ENCODE measurements at regions not wholly inside any gene's neighbourhood (a gene's known extent, or its start where the extent isn't known, plus 50 kb on each side); places are given as distances from the start of the nearest gene placed in this dataset.

GRCh38 chr4:124337874-124338273, 374.7 kb downstream of the ANKRD50 start:
- Histone ChIP-seq H3K36me3 (ENCODE audit: control insufficient read depth, insufficient read depth, low read length) (no peaks in the 10 kb centered on the region), H3K27ac (ENCODE audit: low read depth, low read length, severe bottlenecking) (no peak overlapping the region), H3K4me1 (ENCODE audit: control insufficient read depth, insufficient read depth, low read length, poor library complexity, severe bottlenecking) (no peaks in the 10 kb centered on the region), H3K4me3 (ENCODE audit: extremely low read depth, insufficient read depth, low read length, poor library complexity, severe bottlenecking) (no peak overlapping the region), H3K9me3 (ENCODE audit: control insufficient read depth, low read length) (no peaks in the 10 kb centered on the region)
- 83 to 89% methylated on average over 2 to 3 of the region's 3 CpGs for WGBS, 2 experiments (ENCODE audit: insufficient coverage in 2 of 2)

GRCh38 chr4:124343661-124344171, 368.8 kb downstream of the ANKRD50 start:
- H3K4me1 ChIP-seq (ENCODE audit: control insufficient read depth, insufficient read depth, low read length, poor library complexity, severe bottlenecking) = no peaks in the 10 kb centered on the region
- no peaks in the 10 kb centered on the region for H3K9me3 ChIP-seq (ENCODE audit: control insufficient read depth, low read length)
- H3K27ac ChIP-seq (ENCODE audit: low read depth, low read length, severe bottlenecking) = no peak overlapping the region
- H3K4me3 ChIP-seq (ENCODE audit: extremely low read depth, insufficient read depth, low read length, poor library complexity, severe bottlenecking) = no peak overlapping the region
- no peaks in the 10 kb centered on the region for H3K36me3 ChIP-seq (ENCODE audit: control insufficient read depth, insufficient read depth, low read length)
- WGBS, 2 experiments (ENCODE audit: insufficient coverage in 2 of 2) = 93 to 100% methylated on average over 1 to 2 of the region's 3 CpGs

GRCh38 chr4:124372916-124373315, 339.6 kb downstream of the ANKRD50 start:
- 94 to 100% methylated on average over 1 to 2 of the region's 3 CpGs for WGBS, 2 experiments (ENCODE audit: insufficient coverage in 2 of 2)
- Histone ChIP-seq H3K36me3 (ENCODE audit: control insufficient read depth, insufficient read depth, low read length) (no peaks in the 10 kb centered on the region), H3K4me1 (ENCODE audit: control insufficient read depth, insufficient read depth, low read length, poor library complexity, severe bottlenecking) (no peaks in the 10 kb centered on the region), H3K4me3 (ENCODE audit: extremely low read depth, insufficient read depth, low read length, poor library complexity, severe bottlenecking) (no peak overlapping the region), H3K27ac (ENCODE audit: low read depth, low read length, severe bottlenecking) (no peak overlapping the region), H3K9me3 (ENCODE audit: control insufficient read depth, low read length) (peaks cover 9% of the 10 kb centered on the region)

GRCh38 chr4:124386163-124386562, 326.4 kb downstream of the ANKRD50 start:
- H3K4me1 ChIP-seq (ENCODE audit: control insufficient read depth, insufficient read depth, low read length, poor library complexity, severe bottlenecking) = no peaks in the 10 kb centered on the region
- no peak overlapping the region for H3K27ac ChIP-seq (ENCODE audit: low read depth, low read length, severe bottlenecking)
- no peaks in the 10 kb centered on the region for H3K36me3 ChIP-seq (ENCODE audit: control insufficient read depth, insufficient read depth, low read length)
- H3K4me3 ChIP-seq (ENCODE audit: extremely low read depth, insufficient read depth, low read length, poor library complexity, severe bottlenecking) = no peak overlapping the region
- H3K9me3 ChIP-seq (ENCODE audit: control insufficient read depth, low read length) = no peaks in the 10 kb centered on the region
- WGBS, 2 experiments (ENCODE audit: insufficient coverage in 2 of 2) = 100% methylated on average over 1 of the region's 4 CpGs

GRCh38 chr4:124386648-124387047, 325.9 kb downstream of the ANKRD50 start:
- Histone ChIP-seq H3K4me1 (ENCODE audit: control insufficient read depth, insufficient read depth, low read length, poor library complexity, severe bottlenecking) (no peaks in the 10 kb centered on the region), H3K36me3 (ENCODE audit: control insufficient read depth, insufficient read depth, low read length) (no peaks in the 10 kb centered on the region), H3K9me3 (ENCODE audit: control insufficient read depth, low read length) (no peaks in the 10 kb centered on the region), H3K4me3 (ENCODE audit: extremely low read depth, insufficient read depth, low read length, poor library complexity, severe bottlenecking) (no peak overlapping the region), H3K27ac (ENCODE audit: low read depth, low read length, severe bottlenecking) (no peak overlapping the region)
- WGBS, 2 experiments (ENCODE audit: insufficient coverage in 2 of 2) = 100% methylated on average over 1 to 4 of the region's 6 CpGs

GRCh38 chr4:124389591-124389990, 322.9 kb downstream of the ANKRD50 start:
- H3K4me1 ChIP-seq (ENCODE audit: control insufficient read depth, insufficient read depth, low read length, poor library complexity, severe bottlenecking) = no peaks in the 10 kb centered on the region
- no CpG with 5 or more reads among the region's 1 CpG for WGBS, 2 experiments (ENCODE audit: insufficient coverage in 2 of 2)
- H3K27ac ChIP-seq (ENCODE audit: low read depth, low read length, severe bottlenecking) = no peak overlapping the region
- no peak overlapping the region for H3K4me3 ChIP-seq (ENCODE audit: extremely low read depth, insufficient read depth, low read length, poor library complexity, severe bottlenecking)
- H3K36me3 ChIP-seq (ENCODE audit: control insufficient read depth, insufficient read depth, low read length) = no peaks in the 10 kb centered on the region
- H3K9me3 ChIP-seq (ENCODE audit: control insufficient read depth, low read length) = no peaks in the 10 kb centered on the region

- Histone ChIP-seq H3K4me1 (ENCODE audit: control insufficient read depth, insufficient read depth, low read length, poor library complexity, severe bottlenecking) (no peaks in the 10 kb centered on the region), H3K9me3 (ENCODE audit: control insufficient read depth, low read length) (no peaks in the 10 kb centered on the region), H3K36me3 (ENCODE audit: control insufficient read depth, insufficient read depth, low read length) (no peaks in the 10 kb centered on the region), H3K27ac (ENCODE audit: low read depth, low read length, severe bottlenecking) (no peak overlapping the region), H3K4me3 (ENCODE audit: extremely low read depth, insufficient read depth, low read length, poor library complexity, severe bottlenecking) (no peak overlapping the region)
- WGBS, 2 experiments (ENCODE audit: insufficient coverage in 2 of 2) = 82 to 96% methylated on average over 2 to 4 of the region's 4 CpGs
Measured at GRCh38 chr4:124390861-124391260, 321.7 kb downstream of the ANKRD50 start.

GRCh38 chr4:124396333-124396732, 316.2 kb downstream of the ANKRD50 start:
- no CpG with 5 or more reads among the region's 3 CpGs for WGBS, 2 experiments (ENCODE audit: insufficient coverage in 2 of 2)
- no peaks in the 10 kb centered on the region for H3K9me3 ChIP-seq (ENCODE audit: control insufficient read depth, low read length)
- no peak overlapping the region for H3K4me3 ChIP-seq (ENCODE audit: extremely low read depth, insufficient read depth, low read length, poor library complexity, severe bottlenecking)

GRCh38 chr4:124401606-124402005, 310.9 kb downstream of the ANKRD50 start:
- H3K36me3 ChIP-seq (ENCODE audit: control insufficient read depth, insufficient read depth, low read length) = no peaks in the 10 kb centered on the region
- no peak overlapping the region for H3K4me3 ChIP-seq (ENCODE audit: extremely low read depth, insufficient read depth, low read length, poor library complexity, severe bottlenecking)
- no peak overlapping the region for H3K27ac ChIP-seq (ENCODE audit: low read depth, low read length, severe bottlenecking)
- no CpG with 5 or more reads among the region's 3 CpGs for WGBS, 2 experiments (ENCODE audit: insufficient coverage in 2 of 2)
- no peaks in the 10 kb centered on the region for H3K4me1 ChIP-seq (ENCODE audit: control insufficient read depth, insufficient read depth, low read length, poor library complexity, severe bottlenecking)
- no peaks in the 10 kb centered on the region for H3K9me3 ChIP-seq (ENCODE audit: control insufficient read depth, low read length)

More at GRCh38 chr4:124396333-124396732, 316.2 kb downstream of the ANKRD50 start:
- H3K27ac ChIP-seq (ENCODE audit: low read depth, low read length, severe bottlenecking) = no peak overlapping the region
- H3K36me3 ChIP-seq (ENCODE audit: control insufficient read depth, insufficient read depth, low read length) = no peaks in the 10 kb centered on the region
- no peaks in the 10 kb centered on the region for H3K4me1 ChIP-seq (ENCODE audit: control insufficient read depth, insufficient read depth, low read length, poor library complexity, severe bottlenecking)

GRCh38 chr4:124409044-124409443, 303.5 kb downstream of the ANKRD50 start:
- Histone ChIP-seq H3K9me3 (ENCODE audit: control insufficient read depth, low read length) (no peaks in the 10 kb centered on the region), H3K4me1 (ENCODE audit: control insufficient read depth, insufficient read depth, low read length, poor library complexity, severe bottlenecking) (peaks cover 3% of the 10 kb centered on the region), H3K4me3 (ENCODE audit: extremely low read depth, insufficient read depth, low read length, poor library complexity, severe bottlenecking) (no peak overlapping the region), H3K27ac (ENCODE audit: low read depth, low read length, severe bottlenecking) (no peak overlapping the region), H3K36me3 (ENCODE audit: control insufficient read depth, insufficient read depth, low read length) (no peaks in the 10 kb centered on the region)
- 100% methylated on average over 1 of the region's 4 CpGs; no CpG with 5 or more reads in 1 of the 2 experiments for WGBS, 2 experiments (ENCODE audit: insufficient coverage in 2 of 2)

- Histone ChIP-seq H3K27ac (ENCODE audit: low read depth, low read length, severe bottlenecking) (no peak overlapping the region), H3K4me1 (ENCODE audit: control insufficient read depth, insufficient read depth, low read length, poor library complexity, severe bottlenecking) (no peaks in the 10 kb centered on the region), H3K9me3 (ENCODE audit: control insufficient read depth, low read length) (no peaks in the 10 kb centered on the region), H3K36me3 (ENCODE audit: control insufficient read depth, insufficient read depth, low read length) (no peaks in the 10 kb centered on the region), H3K4me3 (ENCODE audit: extremely low read depth, insufficient read depth, low read length, poor library complexity, severe bottlenecking) (no peak overlapping the region)
- 100% methylated on average over 1 of the region's 2 CpGs; no CpG with 5 or more reads in 1 of the 2 experiments for WGBS, 2 experiments (ENCODE audit: insufficient coverage in 2 of 2)
Measured at GRCh38 chr4:124414276-124415040, 298.1 kb downstream of the ANKRD50 start.
